ENCODE measurements at regions not wholly inside any gene's neighbourhood (a gene's known extent, or its start where the extent isn't known, plus 50 kb on each side); places are given as distances from the start of the nearest gene placed in this dataset.

- TF ChIP-seq, protein P1, sequence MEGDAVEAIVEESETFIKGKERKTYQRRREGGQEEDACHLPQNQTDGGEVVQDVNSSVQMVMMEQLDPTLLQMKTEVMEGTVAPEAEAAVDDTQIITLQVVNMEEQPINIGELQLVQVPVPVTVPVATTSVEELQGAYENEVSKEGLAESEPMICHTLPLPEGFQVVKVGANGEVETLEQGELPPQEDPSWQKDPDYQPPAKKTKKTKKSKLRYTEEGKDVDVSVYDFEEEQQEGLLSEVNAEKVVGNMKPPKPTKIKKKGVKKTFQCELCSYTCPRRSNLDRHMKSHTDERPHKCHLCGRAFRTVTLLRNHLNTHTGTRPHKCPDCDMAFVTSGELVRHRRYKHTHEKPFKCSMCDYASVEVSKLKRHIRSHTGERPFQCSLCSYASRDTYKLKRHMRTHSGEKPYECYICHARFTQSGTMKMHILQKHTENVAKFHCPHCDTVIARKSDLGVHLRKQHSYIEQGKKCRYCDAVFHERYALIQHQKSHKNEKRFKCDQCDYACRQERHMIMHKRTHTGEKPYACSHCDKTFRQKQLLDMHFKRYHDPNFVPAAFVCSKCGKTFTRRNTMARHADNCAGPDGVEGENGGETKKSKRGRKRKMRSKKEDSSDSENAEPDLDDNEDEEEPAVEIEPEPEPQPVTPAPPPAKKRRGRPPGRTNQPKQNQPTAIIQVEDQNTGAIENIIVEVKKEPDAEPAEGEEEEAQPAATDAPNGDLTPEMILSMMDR (IDR thresholded peaks at IDR 0.05), result no peak
- TF ChIP-seq POLR2A (IDR thresholded peaks at IDR 0.05) (no peak), POLR2AphosphoS5 (IDR thresholded peaks at IDR 0.05) (no peak)
These were observed 243.7 kb downstream of the DACT1 start for GRCh38 chr14:58881433-58881832.
